ENCODE measurements at regions not wholly inside any gene's neighbourhood (a gene's known extent, or its start where the extent isn't known, plus 50 kb on each side); places are given as distances from the start of the nearest gene placed in this dataset.

DNA sequence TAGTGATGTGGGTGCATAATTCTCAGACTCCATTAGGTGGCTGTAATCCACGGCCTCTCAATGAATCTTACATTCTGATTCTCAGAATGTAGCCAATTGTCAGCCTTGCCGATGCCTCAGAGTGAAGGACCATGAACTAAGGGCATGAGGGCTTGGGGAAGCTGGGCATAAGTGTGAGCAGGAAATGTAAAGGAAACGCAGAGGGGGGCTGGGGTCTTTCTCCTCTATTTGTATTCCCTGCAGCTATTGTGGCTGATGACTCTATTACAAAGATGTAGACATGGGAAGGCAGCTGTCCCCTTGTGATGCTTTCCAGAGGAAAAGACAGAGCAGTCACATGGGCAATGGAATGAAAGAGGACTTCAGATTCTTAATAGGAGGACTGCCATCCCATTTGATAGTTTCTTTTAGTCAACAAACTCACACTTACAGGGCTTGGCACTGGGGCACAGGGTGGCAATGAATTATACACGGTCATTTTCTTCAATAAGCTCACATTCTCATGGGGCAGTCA, 353.2 kb upstream of the PKDCC start:
- no peak for DNase-seq (ENCODE audit: low read depth)

DNA sequence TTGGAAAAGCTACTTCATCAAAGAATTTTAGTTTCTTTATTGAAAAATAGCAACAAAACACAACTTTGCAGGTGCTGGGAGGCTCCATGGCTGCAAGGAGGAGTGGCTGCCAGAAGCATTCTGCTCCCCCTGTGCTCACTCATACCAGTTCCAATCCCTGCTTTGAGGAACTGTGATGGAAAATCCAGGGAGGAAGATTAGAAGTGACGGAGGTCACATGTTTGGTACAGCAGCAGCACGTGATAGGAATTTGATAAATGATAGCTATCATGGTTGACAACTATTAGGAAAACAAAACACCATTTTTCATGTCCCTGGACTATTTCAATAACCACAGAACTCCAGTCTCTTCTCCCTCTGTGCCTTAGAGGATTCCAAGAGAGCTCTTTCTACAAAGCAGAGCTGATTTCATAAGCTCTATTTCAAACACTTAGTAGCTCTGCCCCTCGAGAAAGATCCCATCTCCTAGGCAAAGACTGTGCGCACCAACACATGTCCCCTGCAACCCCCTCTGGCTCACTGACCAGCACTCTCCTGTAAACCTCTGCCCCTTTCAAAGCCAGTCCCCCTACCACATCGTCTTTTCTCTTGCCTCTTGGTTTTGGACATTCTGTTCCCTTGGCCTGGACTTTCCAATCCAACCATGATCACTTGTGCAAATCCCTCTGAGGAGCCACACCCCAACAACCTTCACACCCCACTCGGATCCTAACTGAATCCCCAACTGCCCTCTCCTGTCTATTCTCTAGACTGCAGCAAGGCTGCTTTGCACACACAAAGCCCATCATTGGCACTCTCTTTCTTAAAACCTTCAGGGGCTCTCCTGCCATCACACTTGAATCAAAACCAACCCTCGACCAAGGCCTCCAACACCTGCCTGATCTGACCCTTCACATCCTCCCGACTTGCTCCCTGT, 352.4 kb upstream of the PKDCC start:
- DNase-seq (ENCODE audit: low read depth): no peak

DNA sequence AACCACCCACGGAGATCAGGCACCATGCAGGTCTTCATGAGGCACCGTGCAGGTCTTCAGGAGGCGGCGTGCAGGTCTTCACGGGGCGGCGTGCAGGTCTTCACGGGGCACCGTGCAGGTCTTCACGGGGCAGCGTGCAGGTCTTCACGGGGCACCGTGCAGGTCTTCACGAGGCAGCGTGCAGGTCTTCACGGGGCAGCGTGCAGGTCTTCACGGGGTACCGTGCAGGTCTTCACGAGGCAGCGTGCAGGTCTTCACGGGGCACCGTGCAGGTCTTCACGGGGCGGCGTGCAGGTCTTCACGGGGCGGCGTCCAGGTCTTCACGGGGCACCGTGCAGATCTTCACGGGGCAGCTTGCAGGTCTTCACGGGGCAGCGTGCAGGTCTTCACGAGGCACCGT, 350.4 kb upstream of the PKDCC start:
- no peak for DNase-seq (ENCODE audit: low read depth)

DNA sequence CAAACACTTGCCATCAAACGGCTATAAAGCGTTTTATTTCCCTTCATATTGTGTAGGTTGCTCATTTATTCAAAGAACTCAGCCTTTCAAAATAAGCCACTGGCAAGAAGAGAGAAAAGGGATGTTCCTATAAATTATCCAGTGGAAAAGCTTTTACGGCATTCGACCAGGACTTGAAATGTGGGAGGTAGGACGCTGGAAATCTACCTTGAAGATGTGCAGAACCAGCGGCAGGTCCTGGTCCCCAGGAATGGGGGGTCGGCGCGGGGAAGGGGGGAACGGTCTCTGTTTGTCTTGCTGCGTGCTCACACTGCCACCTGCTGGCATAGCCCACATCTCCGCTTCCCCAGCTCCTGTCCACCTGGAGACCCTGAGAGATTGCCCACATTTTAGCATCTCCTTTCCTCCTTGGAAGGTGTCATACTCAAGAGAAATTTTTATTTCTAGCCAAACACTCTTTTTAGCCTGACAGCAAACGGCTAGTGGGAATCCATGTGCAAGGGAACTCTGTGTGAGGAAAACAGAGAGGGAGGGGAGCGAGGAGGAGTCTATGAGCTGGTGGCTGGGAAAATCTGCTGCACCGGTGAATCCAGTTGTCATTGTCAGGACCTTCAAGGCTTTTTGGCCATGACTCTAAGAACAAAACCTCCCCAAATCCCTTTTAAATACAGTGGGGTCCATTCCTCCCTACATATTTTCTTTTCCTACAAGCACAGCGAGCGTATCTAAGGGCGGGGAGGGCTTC, 349.0 kb upstream of the PKDCC start:
- DNase-seq (ENCODE audit: low read depth): no peak

DNA sequence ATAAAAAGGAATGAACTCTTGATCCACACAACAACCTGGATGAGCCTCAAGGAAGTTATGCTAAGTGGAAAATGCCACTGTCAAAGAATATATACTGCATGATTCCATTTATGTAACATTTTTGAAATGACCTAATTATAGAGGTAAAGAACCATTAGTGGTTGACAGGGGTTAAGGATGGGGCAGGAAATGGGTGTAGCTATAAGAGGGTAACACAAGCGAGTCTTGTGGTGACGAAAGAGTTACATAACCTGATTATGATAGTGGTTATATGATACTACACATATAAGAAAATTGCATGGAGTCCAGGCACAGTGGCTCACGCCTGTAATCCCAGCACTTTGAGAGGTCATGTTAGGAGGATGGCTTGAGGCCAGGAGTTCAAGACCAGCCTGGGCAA, 346.6 kb upstream of the PKDCC start:
- no peak for DNase-seq (ENCODE audit: low read depth)

DNA sequence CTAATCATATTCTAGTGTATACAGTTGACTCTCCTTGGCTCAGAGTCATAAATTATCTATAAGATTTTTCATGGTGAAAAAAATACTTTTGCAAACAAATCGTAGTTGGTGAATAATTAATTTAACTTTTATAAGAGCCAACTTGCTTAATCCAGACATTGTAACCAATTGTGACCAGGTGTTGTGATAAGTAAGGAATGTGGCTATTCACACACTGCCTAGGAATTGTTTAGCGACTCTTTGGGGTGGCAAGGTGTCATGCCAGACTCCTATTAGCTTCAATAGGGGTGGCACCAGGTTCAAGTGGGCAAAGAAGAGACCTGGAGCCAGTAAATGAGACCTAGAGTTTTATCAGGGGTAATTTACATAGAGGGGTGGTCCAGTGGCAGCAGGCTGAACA, 344.7 kb upstream of the PKDCC start:
- DNase-seq (ENCODE audit: low read depth): no peak

DNA sequence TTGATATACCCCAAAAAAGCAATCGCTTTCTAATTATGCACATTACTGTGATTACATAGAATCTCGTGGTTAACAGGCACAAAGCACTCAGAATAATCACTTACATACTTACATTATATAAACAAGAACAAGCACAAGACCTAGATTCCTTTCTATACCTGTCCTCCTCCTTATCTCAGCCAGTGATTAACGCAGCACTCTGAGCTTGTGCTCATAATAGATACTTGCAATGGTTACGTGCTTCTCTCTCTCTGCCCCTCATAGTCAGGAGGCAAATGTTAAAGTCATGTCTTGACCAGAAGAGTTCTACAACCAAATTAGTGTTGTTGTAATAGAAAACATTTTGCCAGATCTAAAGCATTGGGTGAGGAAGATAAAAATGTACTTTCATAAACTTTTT, 342.2 kb upstream of the PKDCC start:
- no peak for DNase-seq (ENCODE audit: low read depth)

DNA sequence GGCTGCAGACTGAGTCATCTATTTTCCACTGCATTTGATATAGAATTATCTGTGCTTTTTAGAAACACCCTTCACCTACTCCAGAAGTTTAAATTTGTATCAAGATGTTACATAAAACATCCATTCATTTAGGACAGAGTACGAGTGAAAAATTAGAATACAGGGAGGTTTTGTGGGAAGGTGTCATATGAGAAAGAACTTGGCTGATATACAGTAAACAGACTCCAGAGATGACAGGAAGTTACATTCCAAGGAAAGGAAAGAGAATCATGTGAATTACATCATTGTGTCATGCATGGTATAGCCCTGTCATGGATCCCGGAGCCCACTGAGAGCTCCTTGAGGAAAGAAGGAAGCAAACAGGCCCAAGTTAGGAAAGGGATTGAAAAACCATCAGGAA, 341.5 kb upstream of the PKDCC start:
- DNase-seq (ENCODE audit: low read depth): no peak

DNA sequence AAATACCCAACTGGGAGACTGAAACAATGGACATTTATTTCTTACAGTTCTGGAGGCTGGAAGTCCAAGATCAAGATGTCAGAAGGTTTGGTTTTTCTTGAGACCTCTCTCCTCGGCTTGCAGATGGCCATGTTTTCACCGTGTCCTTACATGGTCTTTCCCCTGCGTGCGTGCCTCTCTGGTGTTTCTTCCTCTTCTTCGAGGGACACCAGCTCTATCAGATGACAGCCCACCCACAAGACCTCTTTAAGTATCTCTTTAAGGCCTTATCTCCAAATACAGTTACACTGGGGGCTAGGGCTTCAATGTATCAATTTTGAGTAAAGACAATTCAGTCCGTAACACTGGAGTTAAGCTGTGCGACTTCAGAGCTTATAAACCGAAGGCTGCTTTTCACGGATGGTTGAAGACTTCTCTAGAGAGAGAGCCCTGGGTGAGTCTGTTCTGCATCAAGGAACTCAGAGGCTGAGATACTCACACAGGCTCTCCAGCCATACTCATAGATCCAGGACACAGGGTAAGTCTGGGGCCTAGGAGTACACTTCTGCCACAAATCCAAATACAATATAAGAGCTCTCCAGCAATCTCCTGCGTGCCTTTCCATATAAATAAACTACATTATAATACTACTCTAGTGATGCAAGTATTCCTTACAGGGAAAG, 339.9 kb upstream of the PKDCC start:
- no peak for DNase-seq (ENCODE audit: low read depth)

DNA sequence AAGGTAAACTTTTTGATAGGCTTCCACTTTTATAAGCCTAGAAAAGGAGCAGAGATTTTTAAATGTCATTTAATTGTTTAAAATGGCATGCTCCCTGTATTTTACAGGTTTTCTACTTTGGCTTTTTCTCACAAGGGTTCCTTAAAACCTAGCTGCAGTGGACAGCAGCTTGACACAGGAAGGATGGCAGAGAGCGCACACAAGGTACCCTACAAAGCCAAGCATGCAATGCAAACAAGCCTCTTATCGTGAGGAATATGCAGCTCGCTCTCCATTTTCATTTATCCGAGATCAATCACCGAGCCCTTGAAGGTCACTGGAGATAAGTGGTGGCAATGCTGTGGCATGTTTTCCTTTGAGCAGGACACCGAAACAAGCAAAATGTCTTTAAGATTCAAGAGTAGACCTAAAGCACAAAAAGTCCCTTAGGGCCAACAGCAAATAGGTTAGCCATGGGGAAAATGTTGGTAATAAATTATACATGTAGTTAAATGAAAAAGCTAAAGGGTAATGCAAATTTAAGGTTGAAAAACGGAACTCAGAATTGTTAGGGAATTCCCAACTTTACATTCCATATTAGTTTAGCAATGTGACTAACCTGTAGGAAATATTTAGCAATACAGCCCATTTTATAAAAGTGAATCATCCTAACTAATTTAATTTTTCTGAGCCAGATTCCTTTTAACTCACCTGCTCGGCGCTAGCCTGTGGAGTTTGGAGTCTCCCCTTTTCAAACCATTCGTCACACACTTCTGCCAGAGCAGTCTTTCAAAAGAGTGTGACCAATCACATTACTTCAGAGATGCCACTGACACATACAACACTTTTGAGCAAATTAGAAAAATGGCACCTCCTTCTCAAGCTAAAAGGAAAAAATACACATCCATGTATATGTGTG, 337.9 kb upstream of the PKDCC start:
- no peak for DNase-seq (ENCODE audit: low read depth)

DNA sequence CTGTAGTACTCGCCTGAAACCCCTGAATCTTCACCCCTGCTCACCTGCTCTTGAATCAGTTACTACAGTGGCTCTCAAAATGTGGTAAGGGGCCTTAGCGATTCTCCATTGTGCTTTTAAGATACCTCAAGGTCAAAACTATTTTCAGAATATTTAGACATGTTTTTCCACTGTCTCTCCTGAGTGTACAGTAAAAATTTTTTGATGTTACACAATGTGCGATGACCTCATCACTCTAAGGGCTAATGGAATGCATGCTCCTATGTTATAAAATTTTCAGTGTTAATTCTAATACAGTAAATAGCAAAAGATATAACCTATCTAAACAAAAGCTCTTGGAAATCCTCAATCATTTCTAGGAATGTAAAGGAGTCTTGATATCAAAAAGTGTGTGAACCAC, 336.9 kb upstream of the PKDCC start:
- no peak for DNase-seq (ENCODE audit: low read depth)

DNA sequence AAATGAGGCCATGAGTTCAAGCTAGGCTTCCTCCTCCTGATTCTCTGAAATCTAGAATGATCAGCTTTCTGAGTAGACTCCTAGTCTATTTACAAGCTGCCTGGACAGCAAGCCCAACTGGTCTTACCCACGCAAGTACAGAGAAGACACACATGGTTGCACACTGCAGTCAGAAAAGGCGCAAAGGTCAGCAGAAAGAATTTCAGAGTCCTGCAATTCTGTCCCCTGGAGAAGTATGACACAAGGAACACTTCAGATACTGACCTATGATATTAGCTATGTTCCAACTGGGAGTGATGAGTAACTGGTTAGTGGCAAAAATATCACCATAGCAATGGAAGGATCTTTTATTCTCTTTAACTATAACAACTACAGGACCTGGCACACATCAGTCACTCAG, 336.1 kb upstream of the PKDCC start:
- DNase-seq (ENCODE audit: low read depth): no peak

DNA sequence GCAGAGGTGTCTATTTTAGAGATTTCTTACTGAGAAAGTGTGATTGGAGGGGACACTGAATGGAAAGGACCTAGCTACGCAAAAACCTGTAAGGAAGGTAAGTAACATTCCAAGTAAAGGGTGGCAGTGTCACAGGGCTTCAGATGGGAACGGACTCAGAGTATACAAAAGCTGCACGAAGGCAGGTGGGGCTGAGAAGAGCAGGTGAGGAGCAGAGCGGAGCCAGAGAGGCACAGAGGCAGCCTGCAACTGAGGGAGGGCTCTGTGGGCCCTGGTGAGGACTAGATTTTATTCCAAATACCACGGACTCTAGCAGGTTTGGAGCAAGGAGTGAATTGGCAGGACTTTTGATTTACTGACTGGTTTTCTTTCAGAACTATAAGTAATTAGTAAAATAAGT, 331.3 kb upstream of the PKDCC start:
- no peak for DNase-seq (ENCODE audit: low read depth)

DNA sequence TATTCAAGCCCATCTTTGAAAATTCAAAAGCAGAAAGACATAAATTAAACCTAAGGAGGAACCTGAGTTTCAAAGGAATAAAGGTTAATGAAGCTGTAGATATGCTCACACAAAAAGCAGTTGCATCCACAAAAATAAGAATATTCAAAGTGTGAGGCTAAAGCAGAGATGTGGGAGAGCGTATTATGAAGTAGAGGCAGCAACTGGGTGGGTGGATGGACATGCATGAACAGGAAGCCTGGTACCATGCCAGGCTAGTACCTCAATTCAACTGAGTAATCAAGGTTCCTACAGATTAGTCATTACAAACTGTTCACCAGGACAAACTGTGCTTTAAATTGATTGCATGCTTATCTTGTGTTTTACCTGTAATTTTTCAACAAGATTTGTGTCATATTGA, 330.0 kb upstream of the PKDCC start:
- DNase-seq (ENCODE audit: low read depth): no peak

DNA sequence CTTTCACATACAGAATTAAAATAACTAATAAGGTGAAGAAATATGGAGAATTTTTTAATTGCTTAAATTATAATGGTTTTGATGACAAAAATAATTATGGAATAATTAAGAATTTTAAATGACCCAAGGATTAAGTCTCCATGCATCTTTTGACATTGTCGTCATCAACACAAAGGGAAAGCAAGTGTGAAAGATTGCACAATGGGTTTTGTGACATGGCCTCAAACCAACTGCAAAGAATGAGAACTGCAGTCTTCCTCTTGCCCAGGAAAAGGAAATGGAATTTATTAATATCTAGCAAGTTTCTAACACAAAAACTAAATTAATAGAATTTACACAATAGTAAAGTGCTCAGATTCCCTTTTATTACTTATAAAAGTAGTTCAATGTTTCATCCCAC, 329.1 kb upstream of the PKDCC start:
- no peak for DNase-seq (ENCODE audit: low read depth)

DNA sequence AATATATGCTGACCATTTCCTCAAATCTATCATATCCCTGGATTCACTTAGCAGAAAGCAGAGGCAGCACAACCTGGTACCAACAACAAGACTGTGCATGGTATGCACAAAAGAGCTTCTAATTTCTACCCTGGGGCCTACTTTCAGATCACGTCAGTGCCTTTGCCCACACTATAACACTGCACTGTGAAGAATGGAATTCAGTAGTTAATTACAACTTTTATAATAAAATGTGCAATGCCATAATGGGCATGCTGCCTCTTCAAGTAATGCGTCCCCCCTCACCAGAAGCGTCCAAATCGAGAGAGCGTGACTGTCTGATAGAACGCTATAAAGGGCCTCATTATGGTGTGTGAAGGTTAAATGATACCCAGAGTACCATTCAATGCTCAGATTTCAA, 328.1 kb upstream of the PKDCC start:
- DNase-seq (ENCODE audit: low read depth): no peak

DNA sequence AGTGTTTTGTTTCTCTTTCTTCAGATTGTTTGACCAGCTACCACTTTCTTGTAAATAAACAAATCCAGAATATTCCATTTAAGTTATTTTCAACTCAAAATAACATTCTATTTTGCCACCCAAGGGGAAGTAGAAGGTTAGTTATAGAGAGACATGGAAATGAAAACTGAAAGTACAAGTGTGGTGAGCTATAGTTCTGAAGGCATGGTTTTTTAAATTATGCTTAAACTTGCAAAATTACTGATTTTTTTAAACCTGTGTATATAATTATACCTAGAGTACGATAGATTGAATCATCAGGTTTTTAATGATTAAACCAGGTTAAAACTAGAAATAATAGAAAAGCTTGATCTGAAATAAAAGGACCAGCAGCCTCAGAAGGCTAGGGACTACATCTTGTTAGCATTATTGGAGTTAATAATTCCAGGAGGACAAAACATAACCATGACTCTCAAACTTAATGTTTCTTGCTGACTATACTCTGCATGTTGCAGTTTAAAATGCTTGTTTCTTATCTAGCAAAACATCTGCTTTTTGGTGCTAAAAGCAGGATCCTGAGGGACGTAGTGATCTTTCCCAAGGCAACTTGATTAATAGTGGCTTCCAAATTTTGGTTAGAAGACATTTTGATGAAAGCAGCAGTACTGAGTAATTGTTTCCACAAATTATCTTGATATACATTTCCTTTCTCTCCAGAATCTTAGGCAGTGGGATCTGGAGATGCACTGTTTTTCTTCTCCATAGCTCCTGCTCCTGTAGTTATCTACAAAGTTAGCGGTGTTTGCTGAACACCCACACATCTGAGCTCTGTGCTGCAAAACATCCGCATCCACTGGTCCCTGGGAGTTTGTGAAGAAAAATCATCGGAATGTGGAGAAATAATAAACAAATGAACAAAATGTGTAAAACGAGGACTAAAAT, 327.2 kb upstream of the PKDCC start:
- DNase-seq (ENCODE audit: low read depth): no peak

DNA sequence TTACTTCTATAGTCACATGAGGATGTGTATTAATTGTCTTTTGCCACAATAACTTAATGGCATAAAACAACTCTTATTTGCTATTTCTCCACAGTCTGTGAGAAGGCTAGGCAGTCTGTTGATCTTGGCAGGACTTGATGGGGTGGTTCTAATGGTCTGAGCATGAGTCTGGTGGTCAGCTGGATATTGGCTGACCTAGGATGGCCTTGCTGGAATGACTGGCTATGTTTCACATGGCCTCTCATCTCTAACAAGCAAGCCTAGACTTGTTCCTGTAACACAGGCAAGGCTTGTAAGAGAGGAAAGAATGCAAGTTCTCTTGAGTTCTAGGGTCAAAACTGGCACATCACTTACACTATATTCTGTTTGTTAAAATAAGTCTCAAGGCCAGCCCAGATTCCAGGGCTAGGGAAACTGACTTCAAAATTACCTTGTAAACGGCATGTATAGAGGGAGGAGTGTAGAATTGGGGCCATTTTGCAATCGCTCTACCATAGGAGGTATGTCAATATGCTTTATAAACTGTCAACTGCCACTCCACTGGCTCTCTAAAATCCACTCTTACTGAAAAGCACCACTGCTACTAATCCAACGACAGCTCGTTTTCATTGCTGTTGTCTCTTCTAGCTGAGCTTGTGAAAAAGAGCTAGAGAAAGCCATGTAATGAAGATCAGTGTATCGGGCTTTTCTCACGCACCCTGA, 325.0 kb upstream of the PKDCC start:
- no peak for DNase-seq (ENCODE audit: low read depth)

DNA sequence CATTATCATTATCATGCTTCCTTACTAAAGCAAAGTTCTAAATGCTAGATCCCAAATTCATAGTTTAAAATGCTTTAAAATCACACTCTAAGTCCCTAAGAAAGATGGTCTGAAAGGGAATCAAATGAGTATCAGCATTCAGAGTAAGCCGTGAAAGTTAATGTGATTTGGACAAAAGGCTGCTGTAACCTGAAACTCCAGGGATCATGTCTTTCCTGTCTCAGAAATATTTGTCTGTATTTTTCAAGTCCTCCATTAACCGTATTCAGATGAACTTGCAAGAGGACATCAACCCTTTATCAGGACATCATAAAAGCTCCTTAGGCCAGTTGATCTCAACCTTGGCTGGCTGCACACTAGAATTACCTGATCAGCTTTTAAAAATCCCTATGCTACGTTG, 324.3 kb upstream of the PKDCC start:
- DNase-seq (ENCODE audit: low read depth): no peak

DNA sequence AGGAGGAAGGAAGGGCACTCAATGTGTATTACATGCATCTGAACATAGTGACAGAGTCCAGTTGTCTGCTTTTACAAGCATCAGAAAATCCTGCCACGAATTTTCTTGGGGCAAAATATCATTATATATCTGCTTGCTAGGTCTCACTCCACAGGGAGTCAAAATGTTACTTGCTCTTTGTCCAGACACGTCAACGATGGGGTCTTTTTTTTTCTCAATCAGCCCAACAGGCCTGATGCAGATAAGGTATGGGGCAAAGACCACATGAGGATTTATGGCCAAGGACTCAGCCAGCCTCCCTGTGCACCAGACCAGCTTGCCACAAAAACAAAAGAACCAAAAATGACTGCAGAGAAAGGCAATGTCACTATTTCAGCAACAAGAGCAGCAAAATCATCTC, 323.4 kb upstream of the PKDCC start:
- DNase-seq (ENCODE audit: low read depth): no peak
